ENCODE measurements at regions not wholly inside any gene's neighbourhood (a gene's known extent, or its start where the extent isn't known, plus 50 kb on each side); places are given as distances from the start of the nearest gene placed in this dataset.

DNA sequence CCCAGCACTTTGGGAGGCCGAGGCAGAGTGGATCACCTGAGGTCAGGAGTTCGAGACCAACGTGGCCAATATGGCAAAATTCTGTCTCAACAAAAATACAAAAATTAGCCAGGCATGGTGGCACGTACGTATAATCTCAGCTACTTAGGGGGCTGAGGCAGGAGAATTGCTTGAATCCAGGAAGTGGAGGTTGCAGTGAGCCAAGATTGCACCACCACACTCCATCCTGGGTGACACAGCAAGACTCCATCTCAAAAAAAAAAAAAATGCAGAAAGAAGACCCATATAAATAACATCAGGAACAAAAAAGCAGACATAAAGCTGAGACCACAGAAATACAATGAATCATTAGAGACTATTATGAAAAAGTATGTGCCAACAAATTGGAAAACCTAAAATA lies 235.2 kb upstream of the VEPH1 start:
- no peak for TF ChIP-seq OSR1 (CRISPR knock-in tag; IDR thresholded peaks at IDR 0.05)
- no peak for TF ChIP-seq SNAI2 (CRISPR knock-in tag; IDR thresholded peaks at IDR 0.05)
- no peak for TF ChIP-seq ZNF8 (CRISPR knock-in tag; IDR thresholded peaks at IDR 0.05)
- TF ChIP-seq TSHZ2 (CRISPR knock-in tag; IDR thresholded peaks at IDR 0.05), result no peak
- TF ChIP-seq ZFP30 (CRISPR knock-in tag; IDR thresholded peaks at IDR 0.05), result no peak
- TF ChIP-seq TOX (CRISPR knock-in tag; IDR thresholded peaks at IDR 0.05; ENCODE audit: borderline replicate concordance), result no peak
- TF ChIP-seq, protein P1, sequence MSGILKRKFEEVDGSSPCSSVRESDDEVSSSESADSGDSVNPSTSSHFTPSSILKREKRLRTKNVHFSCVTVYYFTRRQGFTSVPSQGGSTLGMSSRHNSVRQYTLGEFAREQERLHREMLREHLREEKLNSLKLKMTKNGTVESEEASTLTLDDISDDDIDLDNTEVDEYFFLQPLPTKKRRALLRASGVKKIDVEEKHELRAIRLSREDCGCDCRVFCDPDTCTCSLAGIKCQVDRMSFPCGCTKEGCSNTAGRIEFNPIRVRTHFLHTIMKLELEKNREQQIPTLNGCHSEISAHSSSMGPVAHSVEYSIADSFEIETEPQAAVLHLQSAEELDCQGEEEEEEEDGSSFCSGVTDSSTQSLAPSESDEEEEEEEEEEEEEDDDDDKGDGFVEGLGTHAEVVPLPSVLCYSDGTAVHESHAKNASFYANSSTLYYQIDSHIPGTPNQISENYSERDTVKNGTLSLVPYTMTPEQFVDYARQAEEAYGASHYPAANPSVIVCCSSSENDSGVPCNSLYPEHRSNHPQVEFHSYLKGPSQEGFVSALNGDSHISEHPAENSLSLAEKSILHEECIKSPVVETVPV (CRISPR knock-in tag; IDR thresholded peaks at IDR 0.05), result no peak
- no peak for TF ChIP-seq CREB5 (CRISPR knock-in tag; IDR thresholded peaks at IDR 0.05; ENCODE audit: low read depth)
